HG03103 (cell line): ENCODE measurements at regions not wholly inside any gene's neighbourhood (a gene's known extent, or its start where the extent isn't known, plus 50 kb on each side); places are given as distances from the start of the nearest gene placed in this dataset.

Experiments
- ATAC-seq: cut with Tn5 transposase; IDR thresholded peaks from one replicate; pipeline ENCODE4 v1.9.1; 2021; ENCODE audit warnings: low read depth; ENCODE audit not compliant: unreplicated experiment

DNA sequence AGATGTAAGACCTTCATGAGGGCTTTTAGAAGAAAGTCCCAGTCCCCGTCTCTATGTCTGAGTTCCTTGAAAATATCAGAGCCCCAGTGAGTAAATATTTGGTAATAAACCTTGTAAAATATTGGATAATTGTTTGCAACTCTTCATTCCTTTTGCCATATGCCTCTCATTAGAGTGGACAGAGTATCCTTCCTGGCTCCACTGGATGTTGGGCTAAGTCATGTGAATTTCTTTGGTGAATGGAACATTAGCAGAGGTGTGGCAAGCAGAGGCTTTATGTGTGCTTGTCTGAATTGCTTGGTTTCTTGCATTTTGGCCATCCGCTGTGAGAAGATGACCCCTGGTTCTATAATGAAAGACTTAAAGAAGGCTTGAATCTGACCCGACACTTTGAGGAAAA lies 490.3 kb downstream of the METTL15 start:
- ATAC-seq, result no peak

GRCh38 chr11:28596816-28597215 lies 488.6 kb downstream of the METTL15 start:
- ATAC-seq, result no peak

- ATAC-seq, result no peak
Observed at GRCh38 chr11:28592141-28592540, 484.0 kb downstream of the METTL15 start.

DNA sequence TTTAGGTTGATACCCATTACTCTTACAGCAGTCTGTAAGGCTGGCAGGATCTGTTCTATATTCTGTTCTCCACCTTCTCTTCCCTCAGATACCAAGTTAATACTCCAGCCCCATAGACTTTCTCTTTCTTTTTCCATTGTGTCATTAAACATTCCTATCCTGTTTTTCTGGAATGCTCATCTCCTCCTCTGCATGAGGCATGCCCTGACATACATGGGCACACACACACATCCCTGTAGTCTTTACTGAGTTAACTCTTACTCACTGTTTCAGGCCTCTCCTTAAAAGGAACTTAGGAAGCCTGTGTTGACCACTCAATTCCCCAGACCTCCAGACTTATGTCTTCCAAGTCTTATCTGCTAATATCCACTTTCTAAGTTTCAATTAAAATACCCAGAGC lies 476.8 kb downstream of the METTL15 start:
- ATAC-seq, result no peak

DNA sequence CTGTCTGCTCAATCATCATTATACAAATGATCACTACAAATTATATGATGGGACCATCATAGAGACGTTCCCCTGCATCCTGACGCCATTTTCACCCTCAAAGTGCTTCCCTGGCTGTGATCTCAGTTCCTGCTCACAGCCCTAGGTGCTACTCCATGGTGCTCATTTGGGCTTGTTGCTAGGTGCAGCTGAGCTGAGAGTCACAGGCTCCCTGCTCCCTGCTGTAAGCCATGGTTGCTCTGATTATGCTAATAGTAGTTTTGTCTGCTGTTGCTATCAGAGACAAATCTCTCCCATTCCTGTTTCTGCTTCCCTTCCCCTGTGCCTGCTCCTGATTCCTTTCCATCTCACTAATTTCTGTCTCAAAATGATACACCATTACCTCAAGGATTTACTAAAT lies 474.3 kb downstream of the METTL15 start:
- no peak for ATAC-seq

DNA sequence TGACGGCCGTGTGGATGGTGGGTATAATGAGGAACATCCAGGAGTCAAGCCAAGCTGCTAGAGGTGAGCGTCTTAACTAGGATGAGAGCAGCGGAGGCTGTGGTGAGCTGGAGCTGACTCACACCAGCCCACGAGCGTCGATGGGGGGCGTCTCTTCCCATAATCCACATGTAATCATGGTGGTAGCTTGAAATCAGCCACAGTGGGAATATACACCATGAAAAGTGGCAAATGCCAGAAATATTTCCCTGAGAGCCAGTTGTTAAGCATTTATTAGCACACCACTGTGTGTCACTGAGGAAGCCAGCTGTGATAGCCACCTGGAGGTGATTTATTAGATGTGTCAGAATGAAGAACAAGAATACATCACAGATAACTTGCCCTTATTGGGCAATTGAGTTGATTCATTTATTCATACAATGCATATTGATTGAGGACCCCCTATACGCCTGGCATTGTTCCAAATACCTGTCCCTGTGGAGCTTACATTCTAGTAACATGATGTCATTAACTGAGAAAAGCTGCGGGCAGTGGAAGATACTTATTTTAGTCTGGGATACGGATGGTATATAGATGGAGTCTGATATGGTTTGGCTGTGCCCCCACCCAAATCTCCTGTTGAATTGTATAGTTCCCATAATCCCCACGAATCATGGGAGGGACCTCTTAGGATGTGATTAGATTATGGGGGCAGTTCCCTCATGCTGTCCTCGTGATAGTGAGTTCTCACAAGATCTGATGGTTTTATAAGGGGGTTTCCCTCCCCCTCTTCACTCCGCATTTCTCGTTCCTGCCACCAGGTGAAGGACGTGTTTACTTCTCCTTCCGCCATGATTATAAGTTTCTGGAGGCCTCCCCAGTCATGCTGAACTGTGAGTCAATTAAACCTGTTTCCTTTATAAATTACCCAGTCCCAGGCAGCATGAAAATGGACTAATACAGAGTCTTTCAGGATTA lies 473.4 kb downstream of the METTL15 start:
- ATAC-seq, result no peak

GRCh38 chr11:28571371-28571770 lies 463.2 kb downstream of the METTL15 start:
- ATAC-seq, result no peak

DNA sequence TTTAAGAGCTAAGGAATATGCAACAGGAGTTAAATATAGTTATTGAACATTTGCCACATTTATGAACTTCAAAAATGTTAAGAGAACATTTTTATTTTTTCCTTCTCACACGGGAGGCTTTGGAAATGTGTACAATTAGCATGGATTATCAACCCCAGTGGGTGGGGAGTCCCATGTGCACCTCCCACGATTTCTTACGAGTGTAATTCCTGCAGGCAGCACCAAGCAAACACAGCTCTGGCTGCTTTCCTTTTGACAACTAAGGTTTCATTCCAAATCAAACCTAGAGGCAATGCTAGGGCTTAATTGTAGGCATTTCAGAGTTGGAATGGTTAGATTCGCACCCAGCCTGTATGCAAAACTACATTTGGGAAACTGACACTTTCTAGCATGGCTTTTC lies 460.9 kb downstream of the METTL15 start:
- ATAC-seq, result no peak

- no peak for ATAC-seq
Observed at GRCh38 chr11:28566339-28567089, 458.3 kb downstream of the METTL15 start.

DNA sequence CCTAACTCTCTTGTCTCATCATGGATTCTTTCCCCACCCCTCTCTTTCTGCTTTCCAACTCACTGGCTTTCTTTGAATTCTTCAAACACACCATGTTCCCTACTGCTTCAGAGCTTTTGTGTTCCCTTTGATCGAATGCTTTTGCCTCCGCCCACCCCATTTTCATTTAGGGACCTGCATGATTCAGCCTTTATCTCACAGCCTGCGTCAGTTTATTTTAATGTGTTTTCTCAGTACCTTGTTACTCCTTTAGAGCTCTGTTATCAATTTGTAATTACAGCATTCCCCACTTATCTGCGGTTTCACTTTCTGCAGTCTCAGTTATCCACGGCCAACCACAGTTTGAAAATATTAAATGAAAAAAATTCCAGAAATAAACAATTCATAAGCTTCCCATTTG lies 451.3 kb downstream of the METTL15 start:
- ATAC-seq, result no peak

DNA sequence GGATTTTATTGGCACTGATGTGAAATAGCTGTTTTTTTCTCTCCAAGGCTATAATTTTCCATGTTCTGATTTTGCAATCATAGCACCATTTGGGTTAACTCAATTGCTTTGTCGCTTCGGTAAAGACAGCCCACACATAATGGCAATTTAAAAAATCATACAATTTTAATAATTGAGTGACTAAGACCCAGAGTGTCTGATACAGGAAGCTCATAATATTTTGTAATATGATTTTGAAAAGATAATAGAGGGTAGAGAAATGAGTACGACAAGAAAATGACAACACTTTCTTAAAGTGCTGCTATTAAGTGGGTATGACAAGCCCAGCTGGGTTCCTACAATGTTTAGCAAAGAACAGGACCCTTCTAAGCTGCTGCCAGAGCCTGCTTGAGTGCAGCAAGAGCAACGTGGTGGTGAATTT lies 439.1 kb downstream of the METTL15 start:
- no peak for ATAC-seq

DNA sequence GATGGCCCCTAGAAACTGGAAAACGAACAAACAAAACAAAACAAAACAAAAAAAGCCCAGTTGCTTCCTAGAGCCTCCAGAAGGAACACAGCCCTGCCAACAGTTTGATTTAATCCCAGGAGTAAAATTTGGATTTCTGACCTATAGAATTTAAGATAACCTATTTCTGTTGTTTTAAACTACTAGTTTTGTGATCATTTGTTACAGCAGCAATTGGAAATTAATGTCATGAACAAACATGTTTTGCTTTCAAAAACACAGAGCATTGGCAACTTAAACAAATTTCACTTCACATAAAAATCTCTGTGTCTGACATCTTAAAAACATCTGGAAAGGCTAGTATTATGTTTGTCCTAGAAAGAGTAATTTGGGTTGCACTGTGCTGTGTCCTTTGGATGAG lies 437.3 kb downstream of the METTL15 start:
- no peak for ATAC-seq

DNA sequence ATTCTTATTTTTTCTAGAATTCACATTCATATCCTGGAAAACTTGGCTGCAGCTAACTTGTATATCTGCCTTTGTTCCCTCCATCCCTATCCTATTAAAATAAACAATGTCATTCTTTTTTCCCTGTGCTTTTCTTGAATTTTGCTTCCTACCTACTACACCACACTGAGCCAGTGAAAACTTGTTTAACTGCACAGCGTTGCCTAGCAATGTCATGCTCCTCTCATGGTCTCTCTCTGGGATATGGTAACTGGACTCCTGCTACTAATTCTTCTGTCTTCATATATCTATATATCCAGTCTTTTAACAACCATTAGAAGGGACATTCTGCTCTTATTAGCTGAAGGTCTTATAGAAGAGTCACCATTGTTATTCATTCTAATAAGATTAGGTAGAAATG lies 434.4 kb downstream of the METTL15 start:
- no peak for ATAC-seq

- ATAC-seq, result no peak
Observed at GRCh38 chr11:28539239-28540030, 431.2 kb downstream of the METTL15 start.

GRCh38 chr11:28537822-28538221 lies 429.6 kb downstream of the METTL15 start:
- ATAC-seq, result no peak

DNA sequence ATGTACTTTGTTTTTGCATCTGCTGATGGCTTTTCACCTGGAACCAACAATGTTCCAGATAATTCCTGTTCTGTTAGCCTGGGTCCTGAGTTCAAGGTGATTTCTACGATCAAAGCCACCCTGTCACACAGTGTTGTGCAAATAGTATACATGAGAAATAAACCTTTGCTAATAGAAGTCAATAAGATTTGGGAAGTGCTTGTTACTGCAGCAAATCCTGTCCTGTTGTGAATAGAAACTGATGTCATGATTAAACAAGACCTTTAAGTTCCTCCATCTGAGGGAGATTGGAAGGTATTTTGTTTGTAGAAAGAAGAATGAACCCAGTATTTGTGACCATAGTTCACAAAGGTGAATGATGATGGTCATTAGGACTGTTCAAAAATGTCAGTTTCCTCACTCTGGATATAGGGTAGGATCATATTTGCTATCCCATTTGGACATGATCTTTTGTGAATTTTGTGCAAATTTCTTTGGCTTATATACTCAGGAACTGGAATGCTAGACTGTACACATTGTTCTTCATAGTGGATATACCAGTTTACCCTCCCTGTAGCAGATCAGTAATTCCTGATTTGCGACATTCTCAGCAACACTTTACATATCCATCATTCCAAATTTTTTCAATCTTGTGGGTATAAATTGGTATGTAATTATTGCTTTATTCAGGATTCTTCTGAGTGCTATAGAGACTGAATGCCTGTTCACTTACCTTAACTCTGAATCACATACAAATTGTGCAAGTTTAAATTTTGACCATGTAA lies 428.5 kb downstream of the METTL15 start:
- no peak for ATAC-seq

GRCh38 chr11:28535677-28536076 lies 427.5 kb downstream of the METTL15 start:
- ATAC-seq, result no peak

DNA sequence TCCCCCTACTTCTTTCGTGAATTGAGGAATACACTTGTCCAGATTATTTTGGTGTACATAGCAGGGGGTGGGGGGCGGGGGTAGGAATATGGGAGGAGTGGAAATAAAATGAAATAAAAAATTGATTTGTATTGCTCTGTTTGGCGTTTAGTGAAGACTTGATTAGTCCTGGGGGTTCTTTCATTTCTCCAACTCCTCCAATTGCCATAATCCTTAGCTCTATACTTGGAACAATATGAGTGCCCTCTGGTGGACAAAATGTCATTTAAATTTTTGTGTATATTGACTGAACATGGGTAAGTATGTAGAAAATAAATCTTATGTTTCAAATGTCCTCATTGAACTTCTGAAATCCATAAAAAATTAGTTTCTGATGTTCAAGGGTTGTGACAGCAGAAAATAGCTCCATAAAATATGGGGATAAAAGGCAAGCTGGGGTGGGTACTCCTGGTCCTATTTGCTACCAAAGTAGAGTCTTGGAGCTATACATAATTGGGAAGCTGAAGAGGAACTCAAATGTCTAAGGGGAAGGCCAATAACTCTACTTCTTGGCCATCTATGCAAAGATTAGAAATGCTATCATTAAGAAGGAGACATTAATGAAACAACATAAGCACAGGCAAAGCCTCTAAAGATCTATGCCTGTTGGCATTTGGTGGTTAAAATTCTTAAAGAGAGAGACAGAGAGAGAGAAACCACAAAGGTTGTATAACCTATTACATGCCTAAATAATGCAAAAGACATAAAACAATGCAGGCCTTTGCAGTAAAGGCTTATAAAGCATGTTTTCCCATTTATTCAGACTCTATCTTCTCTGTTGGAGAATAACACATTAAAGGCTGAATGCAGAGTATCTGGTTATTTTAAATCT lies 421.6 kb downstream of the METTL15 start:
- no peak for ATAC-seq

DNA sequence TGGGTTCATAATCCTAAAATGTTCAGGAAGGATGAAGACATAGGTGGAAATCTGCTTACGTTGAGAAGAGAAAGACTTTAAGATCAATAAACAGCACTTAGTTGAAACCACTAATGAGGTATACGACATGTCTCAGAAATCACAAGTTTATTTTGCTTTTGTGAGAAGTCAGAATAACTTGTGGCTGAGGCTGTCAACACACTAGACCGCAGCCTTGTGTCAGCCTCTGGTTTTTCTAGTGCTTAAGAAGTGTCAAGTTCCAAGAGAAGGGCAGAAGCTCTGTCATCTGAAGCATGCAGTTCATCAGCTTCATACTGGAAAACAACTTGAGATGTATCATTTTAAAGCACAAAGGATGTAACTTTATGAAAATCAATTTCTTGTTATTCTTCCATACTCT lies 420.9 kb downstream of the METTL15 start:
- ATAC-seq, result no peak
